RWPE1 (cell line): ENCODE measurements at regions not wholly inside any gene's neighbourhood (a gene's known extent, or its start where the extent isn't known, plus 50 kb on each side); places are given as distances from the start of the nearest gene placed in this dataset.

Source experiments
- CTCF ChIA-PET: fragments of 350-600 bp; sonication (Branson Sonifier 250); formaldehyde crosslinking; extraction: SDS; loops from one replicate; lab custom pipeline; 2021; lab: Yijun Ruan, JAX
- POLR2A ChIA-PET: fragments of 400-600 bp; formaldehyde crosslinking; extraction: SDS; loops from one replicate; lab custom pipeline; 2020; ENCODE audit warnings: antibody characterized with exemption; ENCODE audit not compliant: low non-redundant PET; lab: Yijun Ruan, JAX
- DNase-seq: peaks from one replicate; pipeline ENCODE4 v3.0.0; 2012; ENCODE audit warnings: low spot score
- H3K27ac ChIP-seq: fragments of 450-650 bp; 2 replicates; pipeline ENCODE4 v1.5.1; 2017
- CTCF ChIP-seq: fragments of 450-650 bp; conservative IDR thresholded peaks from 2 replicates; pipeline ENCODE4 v1.5.1; 2017; ENCODE audit warnings: low read depth, mild to moderate bottlenecking

- POLR2A ChIA-PET = no interaction called here
- TF ChIP-seq CTCF = no peak
- CTCF ChIA-PET = interaction anchor here (0.6 kb wide), 1 partner anchor 307 kb away, joined by 3 read pairs; no protein-coding TSS in a partner anchor
- peak overlapping the region; percentile 73 for H3K27ac ChIP-seq
- no peak for DNase-seq
Measured at GRCh38 chr1:172932981-172933380, 117.8 kb downstream of the TNFSF18 start.

GRCh38 chr1:172934417-172934762, 116.4 kb downstream of the TNFSF18 start:
- H3K27ac ChIP-seq = no peak overlapping the region
- DNase-seq = no peak
- ChIA-PET POLR2A (no interaction called here), CTCF (interaction anchor here (0.7 kb wide), 1 partner anchor 429 kb away, joined by 3 read pairs; no protein-coding TSS in a partner anchor)
- TF ChIP-seq CTCF = no peak

GRCh38 chr1:172935062-172935592, 115.6 kb downstream of the TNFSF18 start:
- CTCF ChIA-PET = interaction anchor here (0.7 kb wide), 1 partner anchor 430 kb away, joined by 3 read pairs; no protein-coding TSS in a partner anchor
- no peak for DNase-seq

GRCh38 chr1:172936088-172936645, 114.6 kb downstream of the TNFSF18 start:
- POLR2A ChIA-PET = no interaction called here
- no peak overlapping the region for H3K27ac ChIP-seq
- TF ChIP-seq CTCF = no peak

More at GRCh38 chr1:172935062-172935592, 115.6 kb downstream of the TNFSF18 start:
- H3K27ac ChIP-seq = no peak overlapping the region
- TF ChIP-seq CTCF = no peak
- POLR2A ChIA-PET = no interaction called here

GRCh38 chr1:172938681-172939080, 112.1 kb downstream of the TNFSF18 start:
- CTCF ChIA-PET = interaction anchor here (0.6 kb wide), 1 partner anchor 1688 kb away, joined by 3 read pairs; no protein-coding TSS in a partner anchor
- H3K27ac ChIP-seq = no peak overlapping the region

More at GRCh38 chr1:172936088-172936645, 114.6 kb downstream of the TNFSF18 start:
- CTCF ChIA-PET = no interaction called here
- DNase-seq = no peak

GRCh38 chr1:172939475-172939874, 111.3 kb downstream of the TNFSF18 start:
- H3K27ac ChIP-seq = no peak overlapping the region
- ChIA-PET POLR2A (no interaction called here), CTCF (interaction anchor here (0.6 kb wide), 2 partner anchors 34 to 1687 kb away, joined by 3 read pairs; no protein-coding TSS in a partner anchor)
- DNase-seq = no peak
- no peak for TF ChIP-seq CTCF

More at GRCh38 chr1:172938681-172939080, 112.1 kb downstream of the TNFSF18 start:
- DNase-seq = no peak
- no peak for TF ChIP-seq CTCF
- POLR2A ChIA-PET = no interaction called here
